SKM-1 treated with dmso at 0.1 percent for 144 hours (cell line): ENCODE measurements at regions not wholly inside any gene's neighbourhood (a gene's known extent, or its start where the extent isn't known, plus 50 kb on each side); places are given as distances from the start of the nearest gene placed in this dataset.

ENCODE experiments used
- DNase-seq: peaks from one replicate; lab custom pipeline; 2025; ENCODE audit not compliant: unreplicated experiment; lab: John Stamatoyannopoulos, UW

DNA sequence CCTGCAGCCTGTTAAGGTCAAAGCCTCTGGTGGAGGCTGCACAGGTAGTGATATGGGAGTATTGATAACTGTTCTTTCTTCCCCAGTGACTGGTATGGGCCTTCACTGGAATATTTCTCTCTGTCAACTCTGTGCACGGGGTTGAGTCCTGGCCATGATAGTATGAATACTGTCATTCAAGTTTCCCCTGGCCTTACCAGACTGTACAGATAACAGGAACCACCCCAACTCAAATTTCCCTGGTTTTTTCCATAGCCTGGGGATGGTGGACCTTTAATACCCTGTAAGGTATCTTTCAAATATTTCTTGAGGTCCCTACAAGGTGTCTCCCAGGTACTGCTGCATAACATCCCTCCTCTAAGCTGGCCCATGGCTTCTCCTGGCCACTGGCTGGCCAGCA lies 51.4 kb upstream of the TNFAIP3 start:
- DNase-seq: no peak

DNA sequence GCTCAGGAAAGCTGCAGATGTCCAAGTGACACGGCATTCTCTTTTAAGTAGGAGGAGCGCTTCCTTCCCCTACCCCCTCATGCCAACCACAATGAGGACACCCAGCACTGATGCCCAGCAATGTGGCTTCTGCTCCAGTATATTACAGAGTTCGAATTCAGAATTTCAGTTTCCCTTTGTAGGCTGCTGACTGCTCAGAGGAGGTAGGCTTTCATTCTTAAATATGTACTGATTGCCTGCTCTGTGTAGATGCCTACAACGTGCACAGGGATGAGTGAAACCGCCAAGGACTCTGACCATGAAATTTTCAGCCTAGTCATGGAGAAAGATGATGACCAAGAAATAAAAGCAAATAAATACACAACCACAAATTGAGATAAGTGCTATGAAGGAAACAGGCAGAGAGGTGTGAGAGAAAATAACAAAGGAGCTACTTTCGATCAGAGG lies 50.9 kb upstream of the TNFAIP3 start:
- no peak for DNase-seq

DNA sequence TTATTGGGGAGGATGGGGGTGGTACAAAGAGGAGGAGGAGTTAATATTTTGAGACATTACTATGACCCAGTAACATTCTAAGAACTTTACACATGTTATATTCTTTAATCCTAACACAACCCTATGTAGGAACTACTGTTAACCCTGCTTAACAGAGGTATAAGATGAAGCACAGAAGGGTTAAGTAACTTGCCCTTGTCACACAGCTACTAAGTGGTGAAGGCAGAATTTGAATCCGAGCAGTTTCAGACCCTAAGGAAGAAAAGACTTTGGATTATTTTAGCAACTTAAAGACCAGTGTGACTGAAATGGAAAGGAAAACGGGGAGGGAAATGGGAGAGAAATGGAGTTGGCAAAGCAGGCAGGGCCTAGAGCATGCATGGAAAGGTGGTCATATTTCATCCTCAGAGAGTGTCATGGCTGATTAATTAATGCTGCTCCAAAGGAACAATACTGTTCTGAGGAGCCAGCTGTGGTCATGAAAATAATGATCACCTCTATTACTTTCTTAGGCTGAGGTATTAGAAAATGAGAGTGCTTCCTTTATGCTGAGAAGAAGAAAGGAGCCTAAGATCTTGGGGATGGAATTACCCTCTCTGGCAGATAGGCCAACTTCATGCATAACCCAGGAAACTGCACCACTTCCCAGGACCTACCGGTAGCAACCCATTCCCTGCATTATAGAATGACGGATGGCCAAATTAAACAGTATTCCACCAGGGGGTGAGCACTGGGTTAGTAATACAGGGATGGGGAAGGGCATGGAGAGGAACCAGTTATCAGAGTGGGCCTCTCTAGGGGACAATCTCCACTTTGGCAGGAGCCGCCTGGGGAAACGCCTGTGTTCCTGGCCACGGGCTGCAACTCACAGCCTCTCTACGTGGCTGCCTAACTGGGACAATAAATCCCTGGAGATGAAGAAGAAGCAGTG lies 50.1 kb upstream of the TNFAIP3 start:
- no peak for DNase-seq
